ENCODE measurements at regions not wholly inside any gene's neighbourhood (a gene's known extent, or its start where the extent isn't known, plus 50 kb on each side); places are given as distances from the start of the nearest gene placed in this dataset.

DNA sequence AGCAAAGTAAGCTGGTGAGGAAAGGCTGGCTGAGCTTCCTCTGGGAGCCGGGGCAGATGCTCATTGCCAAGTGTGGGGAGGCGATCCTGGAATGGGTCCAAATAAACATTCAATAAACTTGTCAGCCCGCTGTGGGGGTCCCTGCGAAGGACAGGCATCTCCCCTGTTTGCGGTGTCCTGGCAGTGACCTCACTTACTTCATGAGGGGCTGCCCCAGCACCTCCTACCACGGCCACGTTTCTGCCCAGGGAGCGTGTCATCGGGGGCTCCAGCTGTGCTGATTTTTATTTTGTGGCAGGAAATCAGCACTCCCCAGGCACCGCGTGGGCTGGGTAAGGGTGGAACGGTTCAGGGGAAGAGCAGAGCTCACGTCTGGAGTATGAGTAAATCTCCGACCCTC is 493.9 kb upstream of the B3GAT1 start:
- peaks cover 36% of the 10 kb centered on the region for H3K27me3 Mint-ChIP-seq
- no peak for ATAC-seq
- H3K4me3 Mint-ChIP-seq, result no peak overlapping the region
- no peaks in the 10 kb centered on the region for H3K9me3 Mint-ChIP-seq
- H3K36me3 Mint-ChIP-seq, result no peaks in the 10 kb centered on the region
- no peaks in the 10 kb centered on the region for H3K4me1 Mint-ChIP-seq
- no peak overlapping the region for H3K27ac Mint-ChIP-seq

GRCh38 chr11:134905517-134905916 is 493.5 kb upstream of the B3GAT1 start:
- Mint-ChIP-seq H3K4me1 (no peaks in the 10 kb centered on the region), H3K36me3 (no peaks in the 10 kb centered on the region), H3K4me3 (no peak overlapping the region), H3K27me3 (peaks cover 36% of the 10 kb centered on the region), H3K9me3 (no peaks in the 10 kb centered on the region), H3K27ac (no peak overlapping the region)
- no peak for ATAC-seq

DNA sequence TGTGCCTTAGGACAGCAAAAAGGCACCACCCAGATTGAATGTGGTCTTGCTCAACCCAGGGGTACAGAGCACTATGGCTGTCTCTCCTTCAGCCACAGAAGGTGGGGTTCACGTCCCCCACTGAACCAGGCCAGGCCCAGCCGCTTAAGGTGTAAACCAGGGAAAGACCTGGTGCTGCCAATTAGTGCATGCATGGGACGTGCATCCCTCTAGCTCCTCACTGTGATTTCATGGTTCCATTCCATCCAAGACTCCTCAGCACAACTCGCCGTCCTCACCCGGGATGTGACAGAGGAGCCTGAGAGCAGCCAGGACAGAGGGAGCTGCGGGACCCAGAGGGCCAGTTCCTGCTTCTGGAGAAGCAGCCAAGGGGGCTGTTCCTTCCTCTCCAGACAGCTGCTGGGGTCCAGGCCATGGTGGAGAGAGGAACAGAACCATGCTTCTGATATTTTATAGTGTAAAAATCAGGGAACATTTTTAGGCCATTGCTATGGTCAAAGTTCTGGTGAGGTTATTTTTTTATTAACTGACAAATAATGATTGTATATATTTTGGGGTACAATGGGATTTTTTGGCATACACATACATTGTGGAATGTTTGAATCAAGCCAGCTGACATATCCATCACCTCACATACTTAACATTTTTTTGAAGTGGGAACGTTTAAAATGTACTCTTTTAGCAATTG is 492.2 kb upstream of the B3GAT1 start:
- no peak overlapping the region for H3K4me3 Mint-ChIP-seq
- no peaks in the 10 kb centered on the region for H3K36me3 Mint-ChIP-seq
- no peaks in the 10 kb centered on the region for H3K4me1 Mint-ChIP-seq
- peaks cover 46% of the 10 kb centered on the region for H3K27me3 Mint-ChIP-seq
- no peak overlapping the region for H3K27ac Mint-ChIP-seq
- no peaks in the 10 kb centered on the region for H3K9me3 Mint-ChIP-seq
- ATAC-seq, result no peak

GRCh38 chr11:134901955-134902918 is 490.2 kb upstream of the B3GAT1 start:
- ATAC-seq, result no peak
- no peaks in the 10 kb centered on the region for H3K4me1 Mint-ChIP-seq

DNA sequence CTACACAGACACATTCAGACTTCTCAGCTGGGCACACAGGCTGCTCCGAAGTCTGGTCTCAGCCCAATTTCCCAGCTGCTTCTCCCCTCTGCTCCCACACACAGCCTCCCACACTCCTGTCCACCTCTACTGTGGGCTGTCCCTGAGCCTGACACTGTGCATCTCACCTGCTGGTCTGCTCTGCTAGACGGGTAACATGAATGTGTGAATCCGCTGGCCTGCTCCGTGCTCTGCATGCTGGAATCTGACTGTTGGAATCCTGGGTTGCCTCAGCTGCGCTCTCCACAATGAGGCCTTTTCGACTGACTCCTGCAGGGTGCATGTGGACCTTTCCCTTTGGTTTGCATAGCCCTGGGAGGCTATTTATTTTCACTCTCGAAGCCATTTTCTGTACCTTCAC is 489.5 kb upstream of the B3GAT1 start:
- ATAC-seq, result no peak
- no peaks in the 10 kb centered on the region for H3K4me1 Mint-ChIP-seq
- no peak overlapping the region for H3K27ac Mint-ChIP-seq
- peaks cover 43% of the 10 kb centered on the region for H3K27me3 Mint-ChIP-seq
- H3K4me3 Mint-ChIP-seq, result no peak overlapping the region
- no peaks in the 10 kb centered on the region for H3K9me3 Mint-ChIP-seq
- no peaks in the 10 kb centered on the region for H3K36me3 Mint-ChIP-seq

More at GRCh38 chr11:134901955-134902918, 490.2 kb upstream of the B3GAT1 start:
- no peak overlapping the region for H3K4me3 Mint-ChIP-seq
- no peaks in the 10 kb centered on the region for H3K36me3 Mint-ChIP-seq
- H3K27ac Mint-ChIP-seq, result no peak overlapping the region
- H3K27me3 Mint-ChIP-seq, result peaks cover 46% of the 10 kb centered on the region
- H3K9me3 Mint-ChIP-seq, result no peaks in the 10 kb centered on the region

- Mint-ChIP-seq H3K27ac (no peak overlapping the region), H3K9me3 (peaks cover 16% of the 10 kb centered on the region), H3K27me3 (no peaks in the 10 kb centered on the region), H3K4me1 (no peaks in the 10 kb centered on the region), H3K36me3 (no peaks in the 10 kb centered on the region), H3K4me3 (no peak overlapping the region)
- ATAC-seq, result no peak
Observed at GRCh38 chr11:134893810-134894685, 482.0 kb upstream of the B3GAT1 start.

DNA sequence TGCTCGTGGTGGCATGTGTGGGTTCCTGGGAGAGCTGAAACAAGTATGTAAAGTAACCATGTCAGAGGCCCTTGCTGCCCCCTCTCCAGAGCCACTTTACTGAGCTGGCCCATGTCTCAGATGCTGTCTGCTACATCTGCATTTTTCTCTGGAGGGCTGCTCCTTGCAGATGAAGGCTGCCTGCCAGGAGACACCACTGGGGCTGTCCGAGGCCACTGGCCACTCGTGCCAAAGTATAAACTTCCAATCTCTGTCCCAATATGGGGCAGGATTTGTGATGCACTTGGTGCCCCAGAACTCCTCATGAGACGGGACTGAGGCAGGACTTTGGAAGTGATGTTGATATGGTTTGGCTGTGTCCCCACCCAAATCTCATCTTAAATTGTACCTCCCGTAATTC is 478.4 kb upstream of the B3GAT1 start:
- Mint-ChIP-seq H3K9me3 (peaks cover 16% of the 10 kb centered on the region), H3K27ac (no peak overlapping the region), H3K4me1 (no peaks in the 10 kb centered on the region), H3K27me3 (no peaks in the 10 kb centered on the region), H3K4me3 (no peak overlapping the region), H3K36me3 (no peaks in the 10 kb centered on the region)
- no peak for ATAC-seq

DNA sequence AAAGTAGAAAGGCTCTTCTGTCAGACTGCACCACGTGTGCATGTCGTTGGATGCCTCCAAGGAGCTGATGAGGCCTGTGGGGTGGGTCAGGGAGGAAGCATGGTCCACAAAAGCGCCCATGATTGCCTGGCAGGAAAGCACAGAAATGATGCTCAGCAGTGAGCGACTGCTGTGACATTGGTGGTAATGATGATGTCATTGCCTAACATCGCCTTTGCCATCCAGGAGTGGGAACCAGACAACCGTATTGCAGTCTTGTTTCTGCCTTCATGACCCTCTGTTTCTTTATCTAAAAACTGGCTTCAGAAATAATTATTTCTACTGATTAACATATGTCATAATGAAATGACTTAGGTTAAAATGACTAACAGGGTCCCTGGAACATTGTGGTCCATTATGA is 477.8 kb upstream of the B3GAT1 start:
- Mint-ChIP-seq H3K27me3 (no peaks in the 10 kb centered on the region), H3K4me3 (no peak overlapping the region), H3K9me3 (peaks cover 16% of the 10 kb centered on the region), H3K36me3 (no peaks in the 10 kb centered on the region), H3K4me1 (no peaks in the 10 kb centered on the region), H3K27ac (no peak overlapping the region)
- ATAC-seq, result no peak

GRCh38 chr11:134888821-134889220 is 476.8 kb upstream of the B3GAT1 start:
- H3K4me1 Mint-ChIP-seq, result no peaks in the 10 kb centered on the region
- peaks cover 16% of the 10 kb centered on the region for H3K9me3 Mint-ChIP-seq
- no peak for ATAC-seq
- H3K36me3 Mint-ChIP-seq, result no peaks in the 10 kb centered on the region
- no peak overlapping the region for H3K27ac Mint-ChIP-seq
- H3K4me3 Mint-ChIP-seq, result no peak overlapping the region
- H3K27me3 Mint-ChIP-seq, result no peaks in the 10 kb centered on the region

- no peaks in the 10 kb centered on the region for H3K4me1 Mint-ChIP-seq
- H3K9me3 Mint-ChIP-seq, result peaks cover 16% of the 10 kb centered on the region
- no peak overlapping the region for H3K27ac Mint-ChIP-seq
- H3K36me3 Mint-ChIP-seq, result no peaks in the 10 kb centered on the region
- no peak for ATAC-seq
- H3K27me3 Mint-ChIP-seq, result no peaks in the 10 kb centered on the region
- no peak overlapping the region for H3K4me3 Mint-ChIP-seq
Observed at GRCh38 chr11:134887896-134888295, 475.9 kb upstream of the B3GAT1 start.

GRCh38 chr11:134883484-134883883 is 471.4 kb upstream of the B3GAT1 start:
- H3K36me3 Mint-ChIP-seq, result no peaks in the 10 kb centered on the region
- H3K4me1 Mint-ChIP-seq, result no peaks in the 10 kb centered on the region
- H3K4me3 Mint-ChIP-seq, result no peak overlapping the region
- no peaks in the 10 kb centered on the region for H3K9me3 Mint-ChIP-seq
- no peaks in the 10 kb centered on the region for H3K27me3 Mint-ChIP-seq
- ATAC-seq, result no peak
- no peak overlapping the region for H3K27ac Mint-ChIP-seq

DNA sequence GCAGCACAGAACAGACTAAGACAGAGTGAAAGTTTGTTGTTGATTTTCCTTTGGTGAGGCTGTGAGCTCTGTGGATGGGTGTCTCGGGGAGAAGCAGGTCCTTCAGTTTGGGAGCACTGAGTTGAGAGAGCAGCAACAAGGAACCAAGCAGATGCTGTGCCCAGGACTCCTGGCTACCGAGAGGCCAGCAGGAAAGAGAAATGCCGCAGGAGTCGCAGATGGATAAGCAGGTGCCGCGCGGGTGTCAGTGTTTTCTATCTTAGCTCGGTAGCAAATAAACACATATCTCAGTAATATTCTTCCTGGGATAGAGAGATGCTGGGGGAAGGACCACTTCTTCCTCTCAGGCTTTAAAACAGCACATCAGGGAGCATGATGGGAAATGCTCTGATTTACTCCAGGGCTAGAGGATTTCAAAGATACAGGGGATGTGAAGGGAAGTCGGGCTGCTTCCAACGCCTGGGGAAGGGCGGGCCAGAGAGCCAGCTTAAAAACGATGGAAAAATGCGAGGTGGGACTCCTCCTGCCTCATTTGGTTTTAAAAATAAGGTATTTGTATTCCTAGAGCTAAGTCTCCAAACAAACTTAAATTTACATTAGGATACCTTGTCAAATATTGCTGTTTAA is 470.7 kb upstream of the B3GAT1 start:
- H3K4me3 Mint-ChIP-seq, result no peak overlapping the region
- no peaks in the 10 kb centered on the region for H3K9me3 Mint-ChIP-seq
- H3K27ac Mint-ChIP-seq, result no peak overlapping the region
- H3K4me1 Mint-ChIP-seq, result no peaks in the 10 kb centered on the region
- no peak for ATAC-seq
- H3K36me3 Mint-ChIP-seq, result no peaks in the 10 kb centered on the region
- no peaks in the 10 kb centered on the region for H3K27me3 Mint-ChIP-seq

- Mint-ChIP-seq H3K4me3 (no peak overlapping the region), H3K27me3 (peaks cover 3% of the 10 kb centered on the region), H3K9me3 (no peaks in the 10 kb centered on the region), H3K27ac (no peak overlapping the region), H3K36me3 (no peaks in the 10 kb centered on the region), H3K4me1 (no peaks in the 10 kb centered on the region)
- ATAC-seq, result no peak
Observed at GRCh38 chr11:134882141-134882540, 470.1 kb upstream of the B3GAT1 start.

- Mint-ChIP-seq H3K36me3 (no peaks in the 10 kb centered on the region), H3K9me3 (no peaks in the 10 kb centered on the region), H3K27ac (no peak overlapping the region), H3K27me3 (peaks cover 8% of the 10 kb centered on the region), H3K4me3 (no peak overlapping the region), H3K4me1 (no peaks in the 10 kb centered on the region)
- no peak for ATAC-seq
Observed at GRCh38 chr11:134880788-134881187, 468.7 kb upstream of the B3GAT1 start.

DNA sequence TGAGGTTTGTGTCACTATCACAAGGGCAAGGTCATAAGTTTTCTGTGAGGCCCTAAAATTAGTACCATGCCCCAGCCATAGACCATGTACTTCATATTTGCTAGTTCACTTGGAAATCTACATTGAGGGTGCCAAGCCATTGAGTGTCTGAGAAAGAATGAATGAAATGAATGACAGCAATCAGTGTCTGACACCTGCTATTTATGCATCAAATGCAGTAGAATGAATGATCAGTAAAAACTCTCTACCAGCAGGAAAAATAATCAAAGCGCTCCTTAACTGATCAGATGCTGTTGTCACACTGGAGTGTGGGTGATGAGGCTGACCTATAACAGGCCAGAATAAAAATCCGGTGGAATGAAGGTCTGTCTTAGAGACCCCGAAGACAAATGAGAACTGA is 467.9 kb upstream of the B3GAT1 start:
- no peak overlapping the region for H3K27ac Mint-ChIP-seq
- H3K27me3 Mint-ChIP-seq, result peaks cover 8% of the 10 kb centered on the region
- ATAC-seq, result no peak
- H3K4me3 Mint-ChIP-seq, result no peak overlapping the region
- no peaks in the 10 kb centered on the region for H3K4me1 Mint-ChIP-seq
- H3K9me3 Mint-ChIP-seq, result no peaks in the 10 kb centered on the region
- H3K36me3 Mint-ChIP-seq, result no peaks in the 10 kb centered on the region

All from stimulated activated memory B cell treated with anti-CD40 and anti-IgM and Interleukin-4, amounts not matched to agents 10 μg/mL and 1 μg/mL and 100 μg/mL, for 72 hours (primary cell).